ENCODE measurements at regions not wholly inside any gene's neighbourhood (a gene's known extent, or its start where the extent isn't known, plus 50 kb on each side); places are given as distances from the start of the nearest gene placed in this dataset.

DNA sequence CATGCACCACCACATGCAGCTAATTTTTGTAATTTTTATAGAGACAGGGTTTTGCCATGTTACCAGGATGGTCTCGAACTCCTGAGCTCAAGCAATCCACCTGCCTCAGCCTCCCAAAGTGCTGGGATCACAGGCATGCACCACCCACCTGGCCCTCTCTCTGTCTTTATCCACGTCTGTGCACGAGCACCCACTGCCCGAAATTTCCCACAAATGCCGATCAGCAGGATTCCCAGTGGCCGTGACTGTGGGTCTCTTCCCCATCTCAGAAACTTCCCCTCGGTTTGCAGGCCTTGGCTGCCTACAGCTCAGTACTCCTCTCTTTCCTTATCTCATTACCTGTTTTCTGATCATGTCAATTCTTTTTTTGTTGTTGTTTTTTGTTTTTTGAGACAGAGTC lies 217.3 kb downstream of the TTC32 start:
- Histone ChIP-seq H3K4me1 (peaks cover 0 to 9% (median 0%) of the 10 kb centered on the region in 9 donors), H3K9me3 (no peaks in the 10 kb centered on the region), H3K4me3 (no peak overlapping the region), H3K27me3 (no peaks in the 10 kb centered on the region), H3K36me3 (no peaks in the 10 kb centered on the region), H3K27ac (no peak overlapping the region)
- DNase-seq: no peak
- ATAC-seq: no peak
- WGBS, 2 donors: 95 to 96% methylated on average over 7 of the region's 7 CpGs
- TF ChIP-seq, protein P1, sequence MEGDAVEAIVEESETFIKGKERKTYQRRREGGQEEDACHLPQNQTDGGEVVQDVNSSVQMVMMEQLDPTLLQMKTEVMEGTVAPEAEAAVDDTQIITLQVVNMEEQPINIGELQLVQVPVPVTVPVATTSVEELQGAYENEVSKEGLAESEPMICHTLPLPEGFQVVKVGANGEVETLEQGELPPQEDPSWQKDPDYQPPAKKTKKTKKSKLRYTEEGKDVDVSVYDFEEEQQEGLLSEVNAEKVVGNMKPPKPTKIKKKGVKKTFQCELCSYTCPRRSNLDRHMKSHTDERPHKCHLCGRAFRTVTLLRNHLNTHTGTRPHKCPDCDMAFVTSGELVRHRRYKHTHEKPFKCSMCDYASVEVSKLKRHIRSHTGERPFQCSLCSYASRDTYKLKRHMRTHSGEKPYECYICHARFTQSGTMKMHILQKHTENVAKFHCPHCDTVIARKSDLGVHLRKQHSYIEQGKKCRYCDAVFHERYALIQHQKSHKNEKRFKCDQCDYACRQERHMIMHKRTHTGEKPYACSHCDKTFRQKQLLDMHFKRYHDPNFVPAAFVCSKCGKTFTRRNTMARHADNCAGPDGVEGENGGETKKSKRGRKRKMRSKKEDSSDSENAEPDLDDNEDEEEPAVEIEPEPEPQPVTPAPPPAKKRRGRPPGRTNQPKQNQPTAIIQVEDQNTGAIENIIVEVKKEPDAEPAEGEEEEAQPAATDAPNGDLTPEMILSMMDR (IDR thresholded peaks at IDR 0.05): no peak
- intact Hi-C loops (cut with DNase I): loop anchor here in 1 of 10 donors (10.0 kb wide), 1 partner anchor 320 kb away; no protein-coding TSS in a partner anchor

DNA sequence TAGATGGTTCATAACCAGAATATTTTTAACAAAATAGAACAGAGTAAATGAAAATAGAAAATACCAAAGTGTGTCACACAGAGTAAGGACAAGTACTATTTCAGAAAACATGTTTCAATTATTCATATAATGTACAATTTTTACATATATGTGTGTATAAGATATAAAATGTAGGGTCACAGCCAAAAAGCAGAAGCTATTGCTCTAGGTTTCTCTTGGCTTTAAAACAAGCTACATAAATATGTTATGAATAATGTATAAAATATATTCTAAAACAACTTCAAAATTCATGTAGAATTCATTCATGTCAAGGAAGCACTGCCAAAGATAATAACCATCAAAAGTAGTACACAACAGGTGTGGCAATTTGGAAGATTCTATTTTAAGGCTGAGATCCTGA lies 218.2 kb downstream of the TTC32 start:
- no peaks in the 10 kb centered on the region for H3K36me3 ChIP-seq
- H3K4me1 ChIP-seq: peaks cover 0 to 9% (median 0%) of the 10 kb centered on the region in 9 donors
- intact Hi-C loops (cut with DNase I): loop anchor here in 1 of 10 donors (10.0 kb wide), 1 partner anchor 319 kb away; no protein-coding TSS in a partner anchor
- no peak overlapping the region for H3K27ac ChIP-seq
- DNase-seq: no peak
- ATAC-seq: no peak
- H3K4me3 ChIP-seq: no peak overlapping the region
- H3K27me3 ChIP-seq: no peaks in the 10 kb centered on the region
- no peaks in the 10 kb centered on the region for H3K9me3 ChIP-seq
- TF ChIP-seq, protein P1 (IDR thresholded peaks at IDR 0.05): no peak

DNA sequence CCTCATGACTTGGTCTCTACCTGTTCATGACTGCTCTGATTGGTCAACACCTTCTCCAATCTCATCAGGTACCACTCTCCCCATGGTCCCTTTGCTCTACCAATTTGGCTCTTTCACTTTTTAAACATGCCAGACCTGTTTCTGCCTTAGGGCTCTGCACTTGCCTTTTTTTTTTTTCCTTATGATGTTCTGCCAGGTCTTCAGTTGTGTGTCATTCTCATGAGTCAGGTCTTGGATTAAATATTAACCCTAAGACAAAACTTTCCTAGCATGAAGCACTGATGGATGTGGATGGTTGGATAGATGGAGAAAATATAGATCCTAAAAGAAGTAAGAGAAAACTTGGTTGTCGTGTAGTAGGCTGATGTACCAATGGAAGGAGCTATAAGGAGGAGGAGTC lies 219.3 kb downstream of the TTC32 start:
- Histone ChIP-seq H3K4me1 (peaks cover 0 to 5% (median 2%) of the 10 kb centered on the region in 9 donors), H3K27me3 (no peaks in the 10 kb centered on the region), H3K9me3 (no peaks in the 10 kb centered on the region), H3K4me3 (no peak overlapping the region), H3K36me3 (no peaks in the 10 kb centered on the region), H3K27ac (no peak overlapping the region)
- TF ChIP-seq, protein P1 (IDR thresholded peaks at IDR 0.05): no peak
- intact Hi-C loops (cut with DNase I): loop anchor here in 1 of 10 donors (10.0 kb wide), 1 partner anchor 318 kb away; no protein-coding TSS in a partner anchor
- ATAC-seq: no peak
- WGBS, 2 donors: 95 to 100% methylated on average over 1 of the region's 1 CpG
- DNase-seq: no peak

DNA sequence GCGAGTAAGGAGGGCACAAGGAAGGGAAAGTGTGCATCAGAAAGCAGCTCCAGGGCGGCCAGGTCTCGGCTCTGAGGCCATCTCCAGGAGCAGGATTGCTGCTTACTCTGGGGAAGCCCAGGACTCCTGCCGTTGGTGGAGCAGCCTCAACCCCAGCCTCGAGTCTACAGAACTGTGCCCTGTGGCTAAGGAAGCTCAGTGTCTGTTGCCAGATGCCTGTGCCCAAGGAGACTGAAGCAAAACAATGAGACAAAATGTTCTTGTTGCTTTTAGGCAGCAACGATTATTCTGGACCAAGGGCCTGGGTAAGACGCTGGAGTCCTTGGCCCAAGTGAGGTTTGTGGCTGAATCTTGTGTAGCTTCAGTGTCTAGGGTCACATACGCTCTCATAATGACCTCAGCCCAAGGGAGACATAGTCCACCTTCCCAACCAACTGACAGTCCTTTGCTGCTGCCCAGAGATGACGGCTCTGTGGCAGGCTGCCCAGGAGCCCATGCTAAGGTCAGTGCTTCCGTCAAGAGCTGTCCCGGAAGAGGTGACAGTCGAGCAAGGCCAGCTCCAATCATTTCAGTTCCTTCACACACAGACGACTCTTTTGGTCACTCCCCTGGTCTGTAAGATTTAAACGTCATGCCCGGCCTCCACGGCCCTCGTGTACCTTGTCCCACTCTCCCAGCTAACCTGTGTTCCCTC lies 223.8 kb downstream of the TTC32 start:
- intact Hi-C loops (cut with DNase I): loop anchor here in 4 of 10 donors (1.0 to 10.0 kb wide), 5 partner anchors 27 to 703 kb away; partner anchors contain the start of gene OSR1 (in 1 of the 4)
- DNase-seq (peak; percentile 67 to 80), ATAC-seq (peak; percentile 81 to 98 (median 94))
- no peaks in the 10 kb centered on the region for H3K27me3 ChIP-seq
- no peaks in the 10 kb centered on the region for H3K36me3 ChIP-seq
- H3K4me1 ChIP-seq: peaks cover 0 to 12% (median 7%) of the 10 kb centered on the region in 9 donors
- H3K27ac ChIP-seq: peak overlapping the region in 9 of 10 donors; percentile 22 to 73 (median 44)
- no peaks in the 10 kb centered on the region for H3K9me3 ChIP-seq
- no peak overlapping the region for H3K4me3 ChIP-seq
- TF ChIP-seq, protein P1 (IDR thresholded peaks at IDR 0.05): no peak
- WGBS, 2 donors: 43 to 56% methylated on average over 17 of the region's 17 CpGs
